ENCODE measurements at regions not wholly inside any gene's neighbourhood (a gene's known extent, or its start where the extent isn't known, plus 50 kb on each side); places are given as distances from the start of the nearest gene placed in this dataset.

DNA sequence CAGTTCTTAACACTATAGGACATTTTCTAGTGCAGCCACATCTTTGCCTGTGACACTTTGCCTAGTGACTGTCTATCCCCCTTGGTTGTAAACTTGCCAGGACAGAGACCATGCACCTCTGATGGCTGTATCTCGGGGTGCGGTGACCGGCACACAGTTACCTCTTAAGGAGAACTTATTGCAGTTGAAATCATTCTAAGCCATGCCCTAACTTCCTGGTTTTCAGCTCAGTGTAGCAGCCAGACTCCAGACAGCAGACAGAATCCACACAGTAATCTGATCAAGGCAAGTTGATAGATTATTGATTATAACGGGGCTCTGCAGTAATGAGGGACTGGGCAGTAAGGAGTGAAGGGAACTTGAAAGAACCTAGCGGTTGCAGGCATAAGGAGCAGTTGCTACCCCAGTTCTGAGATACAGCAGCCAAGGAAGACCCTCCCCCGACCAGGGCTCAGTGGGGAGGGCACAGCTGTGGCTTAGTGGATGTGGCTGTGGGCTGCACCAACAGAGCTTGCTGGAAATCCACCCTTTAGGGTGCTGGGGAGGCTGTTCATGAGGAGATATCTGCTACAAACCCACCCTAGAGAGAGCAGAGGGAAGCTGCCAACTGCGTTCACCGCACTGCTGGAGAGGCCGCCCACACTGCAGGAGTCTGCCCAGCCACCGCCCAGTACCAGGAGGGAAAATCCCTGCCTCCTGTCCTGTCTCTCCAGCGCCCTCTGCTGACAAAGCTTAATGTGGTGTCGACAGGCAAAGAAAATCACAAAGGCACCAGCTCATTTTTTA is 58.2 kb upstream of the BEGAIN start:
- H3K9ac ChIP-seq (ENCODE audit: insufficient read length): no peak overlapping the region
- no peaks in the 10 kb centered on the region for H3K36me3 ChIP-seq (ENCODE audit: insufficient read depth, low read length)
- peak overlapping the region; percentile 57 for H3K4me3 ChIP-seq
- H3K27ac ChIP-seq: no peak overlapping the region
- H3K9me3 ChIP-seq (ENCODE audit: low read depth, low read length): no peaks in the 10 kb centered on the region; the same call in 1 of the 2 replicates
- TF ChIP-seq POLR2AphosphoS5 (IDR thresholded peaks at IDR 0.05; ENCODE audit: borderline replicate concordance, low read depth, low read length): no peak
- no peak for TF ChIP-seq EZH2 (IDR thresholded peaks at IDR 0.05)
- TF ChIP-seq FOXP2 (optimal IDR thresholded peaks at IDR 0.05; ENCODE audit: control extremely low read depth, extremely low read length, insufficient read depth): no peak
- DNase-seq (ENCODE audit: low read depth, low spot score): peak; percentile 53

DNA sequence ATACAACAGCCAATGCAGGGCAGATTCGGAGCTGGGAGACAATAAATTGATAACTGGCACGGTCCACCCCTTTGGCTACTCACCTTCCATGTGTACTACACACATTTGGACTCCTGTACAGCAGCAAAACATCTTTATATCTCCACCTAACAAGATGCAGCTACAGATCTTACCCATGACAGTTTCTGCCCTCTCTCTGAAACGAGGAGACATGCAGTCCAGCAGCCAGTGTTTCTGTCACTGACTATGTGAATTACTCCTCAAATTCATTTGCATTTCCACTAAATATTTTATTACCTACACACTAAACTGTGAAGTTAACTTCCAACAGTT is 58.7 kb upstream of the BEGAIN start:
- no peaks in the 10 kb centered on the region; the same call in 1 of the 2 replicates for H3K9me3 ChIP-seq (ENCODE audit: low read depth, low read length)
- TF ChIP-seq EZH2 (IDR thresholded peaks at IDR 0.05) (no peak), POLR2AphosphoS5 (IDR thresholded peaks at IDR 0.05; ENCODE audit: borderline replicate concordance, low read depth, low read length) (no peak), FOXP2 (optimal IDR thresholded peaks at IDR 0.05; ENCODE audit: control extremely low read depth, extremely low read length, insufficient read depth) (no peak)
- H3K36me3 ChIP-seq (ENCODE audit: insufficient read depth, low read length): no peaks in the 10 kb centered on the region
- no peak overlapping the region for H3K4me3 ChIP-seq
- DNase-seq (ENCODE audit: low read depth, low spot score): no peak
- H3K9ac ChIP-seq (ENCODE audit: insufficient read length): no peak overlapping the region
- no peak overlapping the region for H3K27ac ChIP-seq

- no peak overlapping the region for H3K9ac ChIP-seq (ENCODE audit: insufficient read length)
- H3K4me3 ChIP-seq: no peak overlapping the region
- no peaks in the 10 kb centered on the region for H3K36me3 ChIP-seq (ENCODE audit: insufficient read depth, low read length)
- H3K9me3 ChIP-seq (ENCODE audit: low read depth, low read length): no peaks in the 10 kb centered on the region; the same call in 1 of the 2 replicates
- no peak for DNase-seq (ENCODE audit: low read depth, low spot score)
- H3K27ac ChIP-seq: no peak overlapping the region
- TF ChIP-seq POLR2AphosphoS5 (IDR thresholded peaks at IDR 0.05; ENCODE audit: borderline replicate concordance, low read depth, low read length) (no peak), EZH2 (IDR thresholded peaks at IDR 0.05) (no peak), FOXP2 (optimal IDR thresholded peaks at IDR 0.05; ENCODE audit: control extremely low read depth, extremely low read length, insufficient read depth) (no peak)
These were observed 61.4 kb upstream of the BEGAIN start for GRCh38 chr14:100648474-100649172.

DNA sequence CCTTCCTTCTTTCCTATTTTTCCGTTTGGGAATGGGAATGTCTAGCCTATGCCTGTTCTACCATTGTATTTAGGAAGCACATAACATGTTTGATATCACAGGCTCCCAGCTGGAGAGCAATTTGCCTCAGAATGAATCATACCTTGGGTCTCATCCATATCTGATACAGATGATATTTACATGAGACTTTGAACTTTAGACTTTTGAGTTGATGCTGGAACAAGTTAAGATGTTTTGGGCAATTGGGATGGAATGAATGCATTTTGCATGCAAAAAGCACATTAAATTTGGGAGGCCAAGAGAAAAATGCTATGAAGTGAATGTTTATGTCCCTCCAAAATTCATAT is 61.9 kb upstream of the BEGAIN start:
- H3K27ac ChIP-seq: no peak overlapping the region
- TF ChIP-seq FOXP2 (optimal IDR thresholded peaks at IDR 0.05; ENCODE audit: control extremely low read depth, extremely low read length, insufficient read depth) (no peak), POLR2AphosphoS5 (IDR thresholded peaks at IDR 0.05; ENCODE audit: borderline replicate concordance, low read depth, low read length) (no peak), EZH2 (IDR thresholded peaks at IDR 0.05) (no peak)

GRCh38 chr14:100651999-100652508 is 64.8 kb upstream of the BEGAIN start:
- DNase-seq (ENCODE audit: low read depth, low spot score): no peak
- no peak overlapping the region for H3K27ac ChIP-seq
- no peak overlapping the region for H3K4me3 ChIP-seq
- H3K36me3 ChIP-seq (ENCODE audit: insufficient read depth, low read length): no peaks in the 10 kb centered on the region
- no peaks in the 10 kb centered on the region for H3K9me3 ChIP-seq (ENCODE audit: low read depth, low read length)
- no peak for TF ChIP-seq FOXP2 (optimal IDR thresholded peaks at IDR 0.05; ENCODE audit: control extremely low read depth, extremely low read length, insufficient read depth)
- no peak overlapping the region for H3K9ac ChIP-seq (ENCODE audit: insufficient read length)

More for the DNA sequence above, 61.9 kb upstream of the BEGAIN start:
- no peak overlapping the region for H3K9ac ChIP-seq (ENCODE audit: insufficient read length)
- H3K4me3 ChIP-seq: no peak overlapping the region
- DNase-seq (ENCODE audit: low read depth, low spot score): no peak
- no peaks in the 10 kb centered on the region for H3K36me3 ChIP-seq (ENCODE audit: insufficient read depth, low read length)
- H3K9me3 ChIP-seq (ENCODE audit: low read depth, low read length): no peaks in the 10 kb centered on the region; the same call in 1 of the 2 replicates

DNA sequence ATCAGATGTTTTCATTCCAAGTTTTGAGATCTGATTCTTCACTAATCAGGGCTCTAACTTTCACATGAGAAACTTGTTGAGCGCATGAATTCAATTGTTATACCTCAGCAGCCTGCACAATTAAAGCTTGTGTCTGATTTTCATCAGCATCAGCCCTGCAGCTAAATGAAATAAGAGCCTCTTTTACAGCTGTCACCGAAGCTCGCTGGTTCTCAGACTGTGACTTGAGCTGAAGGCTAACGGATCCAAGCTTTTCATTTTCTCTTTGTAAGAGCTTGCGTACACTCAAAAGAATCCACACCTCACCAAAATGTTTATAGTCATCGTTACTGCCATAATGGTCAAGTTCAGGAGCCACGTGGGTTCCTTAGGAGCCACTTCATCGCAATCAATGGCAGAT is 65.5 kb upstream of the BEGAIN start:
- Histone ChIP-seq H3K9ac (ENCODE audit: insufficient read length) (no peak overlapping the region), H3K27ac (no peak overlapping the region), H3K9me3 (ENCODE audit: low read depth, low read length) (no peaks in the 10 kb centered on the region), H3K36me3 (ENCODE audit: insufficient read depth, low read length) (no peaks in the 10 kb centered on the region), H3K4me3 (no peak overlapping the region)
- no peak for TF ChIP-seq EZH2 (IDR thresholded peaks at IDR 0.05)
- TF ChIP-seq POLR2AphosphoS5 (IDR thresholded peaks at IDR 0.05; ENCODE audit: borderline replicate concordance, low read depth, low read length): no peak
- TF ChIP-seq FOXP2 (optimal IDR thresholded peaks at IDR 0.05; ENCODE audit: control extremely low read depth, extremely low read length, insufficient read depth): no peak
- DNase-seq (ENCODE audit: low read depth, low spot score): no peak

DNA sequence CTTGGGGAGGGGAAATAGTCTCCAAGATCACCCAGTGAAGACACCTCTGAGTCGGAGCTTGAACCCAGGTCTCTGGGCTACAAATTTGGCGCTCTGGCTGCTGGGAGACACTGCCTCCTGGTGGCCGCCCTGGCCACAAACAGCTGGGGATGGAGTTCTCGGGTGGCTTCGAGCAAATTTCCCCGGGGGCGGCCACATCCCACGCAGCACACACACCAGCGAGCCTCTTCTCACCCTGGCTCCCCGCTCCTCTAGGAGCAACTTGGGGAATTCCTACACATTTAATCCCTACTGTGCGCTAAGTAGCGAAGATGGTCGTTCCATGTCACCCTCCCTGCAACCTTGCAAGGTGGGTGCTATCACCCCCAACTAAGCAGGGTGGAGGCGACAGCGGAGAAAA is 66.2 kb upstream of the BEGAIN start:
- Histone ChIP-seq H3K27ac (no peak overlapping the region), H3K36me3 (ENCODE audit: insufficient read depth, low read length) (no peaks in the 10 kb centered on the region), H3K9ac (ENCODE audit: insufficient read length) (no peak overlapping the region), H3K9me3 (ENCODE audit: low read depth, low read length) (no peaks in the 10 kb centered on the region), H3K4me3 (no peak overlapping the region)
- TF ChIP-seq POLR2AphosphoS5 (IDR thresholded peaks at IDR 0.05; ENCODE audit: borderline replicate concordance, low read depth, low read length) (no peak), FOXP2 (optimal IDR thresholded peaks at IDR 0.05; ENCODE audit: control extremely low read depth, extremely low read length, insufficient read depth) (no peak), EZH2 (IDR thresholded peaks at IDR 0.05) (no peak)
- DNase-seq (ENCODE audit: low read depth, low spot score): no peak

DNA sequence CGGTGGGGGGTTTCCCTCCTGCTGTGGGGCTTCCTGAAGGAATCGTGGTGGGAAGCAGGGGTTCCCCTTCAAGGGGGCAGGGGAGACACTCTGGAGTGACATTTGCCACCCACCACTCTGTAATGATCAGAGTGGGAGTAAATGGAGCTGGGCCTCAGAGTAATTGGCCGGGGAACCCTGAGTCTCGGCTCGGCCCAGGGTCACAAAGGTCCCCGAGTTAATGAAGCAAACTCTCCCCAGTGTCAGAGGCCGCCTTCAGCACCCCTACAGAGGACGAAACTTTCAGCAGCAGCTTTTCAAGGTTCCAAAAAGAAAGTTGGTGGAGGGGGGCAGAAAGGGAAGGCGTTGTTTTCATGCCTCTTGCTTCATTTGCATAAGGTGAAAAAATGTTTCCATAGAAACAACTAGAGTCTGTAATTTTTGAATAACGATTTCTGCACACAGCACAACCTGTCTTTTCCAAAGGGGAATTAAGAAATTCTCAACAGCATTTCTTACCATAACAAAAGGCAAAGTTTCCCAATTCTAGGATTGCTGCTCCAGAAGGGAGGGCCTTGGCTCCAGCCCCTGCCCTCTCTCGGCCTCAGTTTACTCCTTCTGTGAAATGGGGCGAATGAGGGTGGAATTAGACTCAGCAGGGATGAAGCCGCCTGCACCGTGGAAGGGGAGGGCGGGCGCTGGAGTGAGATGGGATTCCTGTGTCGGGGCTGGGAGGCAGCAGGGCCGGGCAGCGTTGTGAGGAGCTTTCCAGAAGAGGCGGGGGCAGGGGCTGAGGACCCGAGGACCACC is 67.0 kb upstream of the BEGAIN start:
- H3K9ac ChIP-seq (ENCODE audit: insufficient read length): no peak overlapping the region

More for the DNA sequence above, 67.0 kb upstream of the BEGAIN start:
- DNase-seq (ENCODE audit: low read depth, low spot score): no peak
- H3K9me3 ChIP-seq (ENCODE audit: low read depth, low read length): no peaks in the 10 kb centered on the region
- no peaks in the 10 kb centered on the region for H3K36me3 ChIP-seq (ENCODE audit: insufficient read depth, low read length)
- no peak overlapping the region for H3K4me3 ChIP-seq
- H3K27ac ChIP-seq: no peak overlapping the region
- no peak for TF ChIP-seq FOXP2 (optimal IDR thresholded peaks at IDR 0.05; ENCODE audit: control extremely low read depth, extremely low read length, insufficient read depth)
- TF ChIP-seq EZH2 (IDR thresholded peaks at IDR 0.05): no peak
- TF ChIP-seq POLR2AphosphoS5 (IDR thresholded peaks at IDR 0.05; ENCODE audit: borderline replicate concordance, low read depth, low read length): no peak
